Posterior cingulate gyrus (tissue), 11 donors: ENCODE measurements at regions not wholly inside any gene's neighbourhood (a gene's known extent, or its start where the extent isn't known, plus 50 kb on each side); places are given as distances from the start of the nearest gene placed in this dataset.

Source experiments
- DNase-seq, 10 donors: peaks; one replicate each; pipeline versions ENCODE4 v3.0.0 to v3.0.0-alpha.2; 2020 to 2021; ENCODE audit warnings: mixed read lengths in 3 of 10
- intact Hi-C: fragments of 100-400 bp; cut with DNase I; formaldehyde crosslinking; loops from one replicate; pipeline ENCODE4 v1.15.1; 2023

DNA sequence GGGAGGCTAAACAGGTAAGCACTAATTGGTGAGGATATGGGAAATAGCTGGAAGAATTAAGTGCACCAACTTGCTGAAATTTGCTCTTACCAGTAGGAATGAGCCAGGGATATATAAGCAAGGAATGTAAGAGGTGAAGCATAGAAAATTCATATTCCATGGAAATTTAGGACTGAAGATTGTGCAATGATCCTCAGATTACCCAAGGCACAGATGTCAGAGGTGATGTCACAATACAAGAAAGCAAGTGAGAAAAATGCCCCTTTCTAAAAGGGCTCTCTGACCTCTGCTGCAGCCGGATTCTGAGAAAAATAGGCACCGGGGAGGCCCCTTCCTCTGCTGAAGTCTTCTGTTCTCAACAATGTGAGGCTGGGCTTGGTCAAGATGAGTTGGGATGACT lies 112.3 kb upstream of the ZNF678 start:
- intact Hi-C loops = no loop called here
- DNase-seq = no peak

DNA sequence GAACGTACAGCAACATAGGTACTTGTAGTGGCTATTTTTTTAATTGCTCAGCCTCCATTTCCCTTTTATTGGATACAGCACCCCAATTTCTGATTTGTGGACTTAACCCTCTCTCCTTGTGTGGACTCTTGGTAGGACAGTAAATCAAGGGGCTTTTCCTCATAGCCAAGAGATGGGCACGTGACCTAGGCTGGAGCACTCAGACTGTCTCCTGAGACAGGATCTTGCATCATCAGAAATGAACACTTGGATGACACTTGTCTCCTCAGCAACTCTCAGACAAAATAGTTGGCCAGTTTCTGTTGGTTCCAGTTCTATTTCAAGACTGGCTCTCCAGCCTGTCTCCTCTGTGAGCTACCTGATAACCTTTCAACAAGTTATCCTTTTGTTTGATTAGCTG lies 112.9 kb upstream of the ZNF678 start:
- intact Hi-C loops = no loop called here
- DNase-seq = no peak

DNA sequence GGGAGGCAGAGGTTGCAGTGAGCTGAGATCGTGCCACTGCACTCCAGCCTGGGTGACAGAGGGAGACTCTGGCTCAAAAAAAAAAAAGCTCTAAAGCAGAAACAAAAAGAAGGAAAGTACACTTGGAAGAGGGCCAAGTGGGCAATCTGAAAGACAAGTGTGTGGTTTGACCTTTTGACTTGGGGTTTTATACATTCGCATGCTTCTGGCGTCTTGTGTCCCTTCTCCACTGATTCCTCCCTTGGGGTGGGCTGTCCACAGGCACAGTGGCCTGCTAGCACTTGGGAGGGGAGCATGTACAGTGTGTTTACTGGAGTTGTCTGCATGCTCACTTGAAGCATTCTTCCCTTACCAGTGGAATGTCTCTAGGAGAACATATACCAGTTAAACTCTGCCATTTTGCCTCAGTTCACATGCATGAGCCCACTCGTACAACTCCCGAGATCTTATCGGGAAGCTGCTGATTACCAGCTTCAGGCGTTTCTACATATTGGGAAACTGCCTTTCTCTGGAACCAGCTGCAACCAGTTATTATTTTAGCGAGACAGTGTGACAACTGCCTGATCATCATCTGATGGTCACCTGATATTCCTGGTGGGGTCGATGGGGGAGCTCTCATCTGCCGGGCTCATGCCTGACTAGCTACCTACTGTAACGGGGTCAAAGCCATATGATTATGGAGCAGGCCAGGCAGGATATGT lies 113.5 kb upstream of the ZNF678 start:
- no peak for DNase-seq
- intact Hi-C loops = no loop called here

DNA sequence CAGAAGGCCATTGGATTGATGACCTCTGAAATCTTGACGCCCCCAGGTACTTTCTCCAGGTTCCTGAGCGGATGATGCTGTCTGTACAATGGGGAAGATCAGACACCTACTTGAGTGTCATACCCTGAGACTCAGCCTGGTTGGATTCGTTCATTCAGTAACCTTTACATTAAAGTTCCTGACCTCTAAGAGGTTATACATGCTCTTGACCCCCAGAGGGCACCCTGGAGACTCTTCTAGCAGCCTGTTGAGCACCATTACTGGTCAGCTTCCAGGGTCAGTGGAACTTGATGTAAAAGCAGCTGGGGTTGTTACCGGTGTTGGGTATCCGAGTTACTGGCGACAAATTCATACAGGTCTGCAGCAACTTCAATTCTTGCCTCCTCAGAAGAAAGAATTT lies 114.3 kb upstream of the ZNF678 start:
- intact Hi-C loops = no loop called here
- DNase-seq = no peak

DNA sequence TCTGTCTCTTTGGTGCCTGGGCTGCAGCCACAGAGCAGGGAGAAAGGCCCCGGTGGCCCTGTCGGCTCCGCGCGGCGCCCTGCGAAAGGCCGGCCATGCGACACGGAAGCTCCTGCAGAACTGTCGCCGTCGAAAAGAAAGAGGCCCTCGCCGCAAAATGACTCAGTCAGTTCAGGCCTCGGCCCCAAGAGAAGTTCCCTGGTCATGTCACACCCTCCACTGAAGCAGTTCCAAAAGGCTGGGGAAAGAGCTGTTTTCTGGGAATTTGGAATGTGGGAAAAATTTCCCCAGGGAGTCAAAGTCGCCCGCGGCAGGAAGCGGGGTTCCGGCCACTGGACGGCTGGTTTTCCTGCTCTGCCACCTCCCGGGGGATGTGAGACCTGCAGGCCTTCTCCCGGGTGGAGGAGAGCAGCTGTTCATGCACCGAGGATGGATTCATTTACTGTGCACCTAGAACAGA lies 115.8 kb upstream of the ZNF678 start:
- intact Hi-C loops = no loop called here
- DNase-seq = peak in 1 of 10 donors; percentile 84

DNA sequence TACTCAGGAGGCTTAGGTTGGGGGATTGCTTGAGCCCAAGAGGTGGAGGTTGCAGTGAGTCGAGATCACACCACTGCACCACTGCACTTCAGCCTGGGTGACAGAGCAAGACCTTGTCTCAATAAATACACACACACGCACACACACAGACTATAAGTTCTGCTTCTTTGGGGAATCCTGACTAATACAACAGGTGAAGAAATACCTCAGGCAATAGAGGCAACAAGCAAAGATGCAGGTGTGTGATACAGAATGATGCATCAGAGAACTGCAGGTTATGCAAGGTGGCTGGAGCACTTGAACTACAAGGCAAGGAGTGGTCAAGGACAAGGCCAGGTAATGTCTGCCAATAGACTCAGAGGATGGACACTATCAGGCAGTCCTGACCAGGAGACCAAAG lies 117.6 kb upstream of the ZNF678 start:
- intact Hi-C loops = no loop called here
- DNase-seq = no peak

DNA sequence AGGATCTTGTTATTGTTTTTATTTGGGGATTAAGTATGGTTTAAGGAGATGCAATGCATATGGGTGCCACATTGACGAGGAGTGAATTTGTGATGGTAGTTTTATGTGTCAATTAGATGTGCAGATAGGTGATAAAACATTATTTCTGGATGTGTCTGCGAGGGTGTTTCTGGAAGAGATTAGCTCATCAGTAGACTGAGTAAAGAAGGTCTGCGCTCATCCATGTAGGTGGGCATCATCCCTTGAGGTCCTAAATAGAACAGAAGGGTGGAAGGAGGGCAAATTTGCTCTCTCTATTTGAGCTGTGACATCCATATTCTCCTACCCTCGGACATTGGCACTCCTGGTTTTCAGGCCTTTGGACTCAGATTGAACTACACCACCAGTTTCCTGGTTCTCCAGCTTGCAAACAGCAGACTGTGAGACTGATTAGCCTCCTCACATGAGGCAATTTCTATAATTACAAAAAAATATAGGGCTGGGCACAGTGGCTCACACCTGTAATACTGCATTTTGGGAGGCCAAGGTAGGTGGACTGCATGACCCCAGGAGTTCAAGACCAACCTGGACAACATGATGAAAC lies 118.2 kb upstream of the ZNF678 start:
- intact Hi-C loops = no loop called here
- no peak for DNase-seq

DNA sequence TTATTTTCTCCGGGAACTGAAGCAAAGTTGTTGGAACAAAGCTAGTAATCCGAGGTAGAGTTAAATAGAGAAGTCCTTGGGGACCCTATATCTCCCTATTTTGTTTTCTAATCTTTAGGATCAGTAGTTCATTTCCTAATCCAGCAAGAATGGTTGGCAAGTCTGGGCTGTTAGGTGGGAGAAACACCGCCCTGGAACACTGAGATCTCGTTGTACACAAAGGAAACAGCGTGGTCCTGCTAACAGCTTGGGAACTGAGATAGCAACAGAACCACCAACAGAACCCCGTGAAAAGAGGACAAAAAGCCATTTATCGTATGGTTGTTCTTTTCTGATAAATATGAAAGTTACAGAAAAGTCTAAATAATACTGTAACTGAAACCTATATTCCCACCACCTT lies 121.9 kb upstream of the CDC42BPA start:
- no peak for DNase-seq
- intact Hi-C loops = no loop called here

DNA sequence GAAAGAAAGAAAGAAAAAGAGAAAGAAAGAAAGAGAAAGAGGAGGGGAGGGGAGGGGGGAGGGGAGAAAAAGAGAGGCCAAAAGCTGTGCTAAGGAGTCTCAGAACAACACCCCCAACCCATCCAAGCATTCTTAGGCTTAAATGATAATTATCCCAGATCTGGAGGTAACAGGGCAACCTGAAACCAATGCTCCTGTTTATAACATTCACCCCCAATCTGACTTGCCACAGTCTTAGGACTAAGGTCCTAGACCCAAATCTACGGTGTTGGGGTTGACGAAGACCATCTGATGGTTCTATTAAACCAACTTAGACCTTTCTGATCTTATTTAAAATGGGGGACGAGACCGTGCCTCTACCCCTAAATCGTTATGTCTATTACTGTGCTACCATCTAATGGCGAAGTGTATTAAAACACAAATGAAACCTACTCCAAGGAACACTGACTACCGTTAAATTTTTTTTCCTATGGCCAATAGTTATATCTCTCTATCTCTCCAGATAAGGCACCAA lies 119.3 kb upstream of the CDC42BPA start:
- DNase-seq = no peak
- intact Hi-C loops = loop anchor here (2.0 to 5.0 kb wide), 4 partner anchors 203 to 805 kb away; no protein-coding TSS in a partner anchor

DNA sequence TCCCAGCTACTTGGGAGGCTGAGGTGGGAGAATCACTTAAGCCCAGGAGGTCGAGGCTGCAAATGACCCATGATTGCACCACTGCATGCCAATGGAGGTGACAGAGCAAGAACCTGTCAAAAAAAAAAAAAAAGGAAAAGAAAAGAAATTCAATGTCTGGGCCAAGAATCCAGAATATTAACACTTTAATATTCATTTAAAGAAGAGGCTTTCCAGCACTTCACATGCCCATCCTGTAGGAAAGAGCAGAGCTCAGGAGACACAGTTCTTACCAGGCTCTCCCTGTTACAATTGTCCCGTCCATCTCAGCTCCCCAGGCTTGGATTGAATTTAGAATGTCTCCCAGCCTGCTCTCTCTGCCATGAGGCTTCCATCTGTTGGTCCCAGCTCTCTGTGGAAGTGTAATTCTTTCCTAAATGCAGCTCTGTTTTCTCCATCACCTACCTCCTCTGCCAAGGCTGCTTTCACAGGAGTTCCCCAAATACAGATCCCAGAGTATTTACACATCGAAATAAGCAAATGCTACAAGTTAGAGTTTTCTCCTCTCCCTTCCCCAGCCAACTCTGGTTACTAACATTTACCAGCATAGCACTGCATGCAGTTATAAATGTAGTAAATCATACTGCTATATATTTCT lies 116.6 kb upstream of the CDC42BPA start:
- no peak for DNase-seq
- intact Hi-C loops = loop anchor here (5.0 kb wide), 4 partner anchors 118 to 803 kb away; partner anchors contain the start of gene CDC42BPA

DNA sequence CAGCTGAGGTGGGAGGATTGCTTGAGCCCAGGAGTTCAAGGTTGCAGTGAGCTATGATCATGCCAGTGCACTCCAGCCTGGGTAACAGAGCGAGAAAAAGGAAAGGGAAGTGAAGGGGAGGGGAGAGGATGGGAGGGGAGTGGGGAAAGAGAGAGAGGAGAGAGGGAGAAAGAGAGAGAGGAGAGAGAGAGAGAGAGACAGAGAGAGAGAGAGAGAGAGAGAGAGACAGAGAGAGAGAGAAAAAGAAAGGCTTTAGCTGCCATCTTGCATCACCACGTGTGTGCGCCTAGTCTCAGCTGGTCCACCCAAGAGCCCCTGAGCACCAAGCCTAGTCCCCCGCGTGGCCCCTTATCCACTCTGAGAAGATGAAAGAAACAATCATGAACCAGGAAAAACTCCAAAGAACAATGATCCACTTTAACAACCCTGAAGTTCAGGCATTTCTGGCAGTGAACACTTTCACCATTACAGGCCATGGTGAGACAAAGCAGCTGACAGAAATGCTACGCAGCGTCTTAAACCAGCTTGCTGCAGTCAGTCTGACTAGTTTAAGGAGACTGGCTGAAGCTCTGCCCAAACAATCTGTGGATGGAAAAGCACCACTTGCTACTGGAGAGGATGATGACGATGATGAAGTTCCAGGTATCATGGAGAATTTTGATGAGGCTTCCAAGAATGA lies 115.5 kb upstream of the CDC42BPA start:
- intact Hi-C loops = loop anchor here (5.0 kb wide), 1 partner anchor 117 kb away; the partner anchor contains the start of gene CDC42BPA
- DNase-seq = no peak

DNA sequence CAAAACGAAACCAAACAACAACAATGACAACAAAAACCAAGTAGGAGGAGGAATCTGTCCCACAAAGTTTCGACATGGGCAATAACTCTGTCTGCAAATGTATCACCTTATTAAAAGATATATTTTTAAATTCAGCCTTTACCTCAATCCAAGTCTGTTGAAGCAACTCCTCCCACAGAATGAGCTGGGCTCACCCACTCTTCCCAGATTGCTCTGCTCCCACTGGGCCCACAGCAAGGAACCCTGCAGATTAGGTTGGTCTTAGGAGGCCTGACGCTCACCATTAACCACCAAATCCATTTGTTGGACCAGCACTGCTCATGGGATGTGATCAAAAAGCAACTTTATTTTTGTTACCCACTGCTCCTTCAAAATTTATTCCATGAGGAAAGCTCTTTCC lies 114.7 kb upstream of the CDC42BPA start:
- DNase-seq = no peak
- intact Hi-C loops = loop anchor here (5.0 kb wide), 1 partner anchor 116 kb away; the partner anchor contains the start of gene CDC42BPA

DNA sequence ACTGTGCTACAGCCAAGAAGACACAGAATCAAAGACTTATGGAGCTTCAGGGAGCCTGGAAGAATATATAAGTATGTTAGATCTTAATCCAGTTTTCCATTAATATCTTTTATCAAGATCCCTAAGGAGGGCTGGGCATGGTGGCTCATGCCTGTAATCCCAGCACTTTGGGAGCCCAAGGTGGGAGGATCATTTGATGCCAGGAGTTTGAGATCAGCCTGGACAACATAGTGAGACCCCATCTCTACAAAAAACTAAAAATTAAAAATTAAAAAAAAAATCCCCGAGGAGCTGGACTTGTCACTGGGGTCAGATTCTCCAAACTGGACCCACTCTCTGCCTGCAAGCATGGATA lies 113.9 kb upstream of the CDC42BPA start:
- DNase-seq = no peak
- intact Hi-C loops = loop anchor here (5.0 kb wide), 1 partner anchor 115 kb away; the partner anchor contains the start of gene CDC42BPA

DNA sequence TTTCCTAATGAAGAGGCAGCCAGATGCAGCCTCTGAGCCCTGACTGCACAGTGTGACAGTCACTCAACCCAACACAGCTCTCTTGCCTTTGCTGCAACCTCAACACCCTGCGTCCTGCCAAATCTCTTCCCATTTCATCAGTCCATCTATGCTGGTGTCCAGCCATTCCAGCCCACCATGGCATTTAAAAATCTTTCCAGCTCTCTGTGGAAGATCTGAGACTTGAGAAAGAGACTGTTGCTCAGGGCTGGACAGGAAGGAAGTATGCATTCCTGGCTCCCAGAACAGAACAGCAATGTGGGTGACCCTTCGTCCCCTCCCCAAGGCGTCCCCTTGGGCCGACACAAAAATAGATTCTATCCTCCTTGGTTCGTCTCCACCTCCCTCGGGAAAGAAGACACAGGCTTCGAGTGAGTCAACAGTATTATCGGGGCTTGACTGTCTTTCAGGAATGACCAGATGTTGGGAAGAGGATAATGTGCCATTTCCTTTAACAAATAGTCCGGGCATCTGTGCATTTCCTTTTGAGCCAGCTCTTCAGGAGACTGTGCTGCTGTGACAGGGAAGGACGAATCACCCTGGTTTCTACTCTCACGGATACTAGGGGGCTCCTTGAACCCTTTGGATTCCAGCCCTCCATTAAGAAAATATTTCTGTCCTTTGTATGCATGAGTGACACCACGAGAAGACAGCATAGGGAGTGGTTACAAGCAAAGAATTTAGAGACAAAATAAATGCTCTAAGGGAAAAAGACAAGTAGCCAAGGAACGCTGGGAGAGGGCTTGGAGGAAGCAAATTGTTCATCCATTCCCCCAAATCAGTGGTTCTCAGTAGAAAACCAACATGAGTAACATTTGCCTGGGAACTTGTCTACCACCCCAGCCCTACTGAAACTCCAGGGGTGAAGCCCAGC lies 111.4 kb upstream of the CDC42BPA start:
- intact Hi-C loops = loop anchor here (5.0 kb wide), 1 partner anchor 112 kb away; the partner anchor contains the start of gene CDC42BPA
- no peak for DNase-seq

DNA sequence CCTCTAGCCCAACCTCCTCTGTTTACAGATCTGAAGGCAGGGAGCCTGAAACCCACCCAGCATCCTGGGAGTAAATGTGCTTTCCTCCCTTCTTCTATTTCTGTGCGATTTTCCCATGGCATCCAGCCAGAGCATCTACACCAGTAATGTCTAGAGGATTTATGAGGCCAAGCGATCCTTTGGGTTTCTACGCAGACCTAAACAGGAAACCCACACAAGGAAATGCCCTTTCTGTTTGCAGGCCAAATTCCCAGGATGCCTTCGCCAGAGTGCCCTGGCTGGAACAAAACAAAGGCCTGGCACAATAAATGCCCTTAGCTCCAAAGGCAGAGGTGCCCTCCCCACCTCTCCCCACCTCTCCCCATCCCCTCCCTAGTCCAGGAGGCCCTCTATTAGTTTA lies 110.5 kb upstream of the CDC42BPA start:
- intact Hi-C loops = no loop called here
- DNase-seq = no peak

DNA sequence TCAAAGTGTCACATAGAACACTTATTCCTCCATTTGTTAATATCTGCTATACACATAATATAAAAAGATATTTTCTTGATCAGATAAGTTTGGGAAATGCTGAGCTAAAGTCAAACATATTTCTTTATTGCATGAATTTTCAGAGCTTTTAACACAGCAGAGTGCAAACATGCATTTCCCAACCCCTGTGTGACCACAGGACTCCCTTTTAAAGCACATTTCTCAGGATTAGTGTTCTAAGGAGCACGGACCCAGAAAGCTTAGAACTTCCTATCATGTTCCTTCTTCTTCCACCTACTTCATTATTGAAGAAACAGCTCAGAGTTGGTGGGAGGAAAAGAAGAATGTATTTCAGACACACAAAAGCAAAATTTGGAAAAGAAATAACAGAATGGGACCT lies 109.1 kb upstream of the CDC42BPA start:
- DNase-seq = no peak
- intact Hi-C loops = no loop called here

DNA sequence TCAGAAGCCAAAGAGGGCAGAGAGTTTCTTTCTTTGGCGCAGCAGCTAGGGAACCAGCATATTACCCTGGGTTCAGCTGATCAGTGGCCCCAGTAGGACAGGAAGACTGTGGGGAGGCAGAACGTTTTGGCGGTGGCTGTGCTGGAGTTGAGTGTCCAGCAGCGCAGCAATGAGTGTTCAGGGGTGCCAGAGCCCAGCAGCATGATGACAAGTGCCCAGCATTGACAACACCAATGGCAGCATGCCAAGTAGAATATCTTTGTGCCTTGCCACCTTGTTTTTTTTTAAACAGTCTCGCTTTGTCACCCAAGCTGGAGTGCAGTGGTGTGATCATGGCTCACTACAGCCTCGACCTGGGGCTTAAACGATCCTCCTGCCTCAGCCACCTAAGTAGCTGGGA lies 106.7 kb upstream of the CDC42BPA start:
- intact Hi-C loops = no loop called here
- DNase-seq = peak in 1 of 10 donors; percentile 74

DNA sequence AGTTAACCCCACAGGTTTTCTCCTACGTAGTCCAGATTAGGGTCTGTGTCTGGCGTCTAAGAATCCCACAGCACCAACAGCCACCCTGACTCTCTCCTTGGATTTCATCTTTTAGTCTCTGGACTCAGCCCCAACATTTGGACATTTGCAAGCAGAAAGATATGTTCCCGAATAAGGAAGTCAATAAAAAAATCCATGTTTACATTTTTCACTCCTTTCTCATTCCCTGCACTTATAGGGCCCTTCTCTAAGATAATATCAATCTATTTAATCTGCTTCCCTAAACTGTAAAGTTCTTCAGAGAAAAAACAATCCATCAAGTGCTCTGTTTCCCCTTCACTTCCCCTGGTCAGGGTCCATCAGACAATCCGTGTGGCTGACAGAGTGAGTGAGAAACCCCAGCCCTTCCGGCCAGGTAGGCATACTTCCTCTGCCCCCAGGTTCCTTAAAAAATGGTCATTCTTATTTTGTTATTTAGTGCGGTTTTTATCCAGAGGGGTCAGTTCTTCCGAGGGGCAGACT lies 105.9 kb upstream of the CDC42BPA start:
- DNase-seq = no peak
- intact Hi-C loops = no loop called here

DNA sequence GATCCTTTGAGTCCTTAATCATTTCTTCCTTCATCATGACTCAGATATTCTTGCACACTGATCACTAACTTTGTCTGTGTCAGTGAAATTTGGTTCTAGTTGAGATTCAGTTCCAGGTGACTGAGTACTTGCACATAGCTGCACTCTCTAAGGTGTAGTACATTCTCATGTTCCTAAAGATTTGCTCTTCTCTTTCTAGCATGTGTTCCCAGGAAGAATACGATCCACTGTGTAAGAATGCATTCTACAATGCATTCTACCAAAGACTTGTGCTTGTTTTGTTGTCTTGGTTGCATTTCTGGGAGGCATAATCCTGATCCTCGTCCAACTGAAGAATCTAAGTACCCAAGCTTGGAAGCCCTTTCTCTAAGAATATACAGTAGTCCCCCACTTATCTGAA lies 104.3 kb upstream of the CDC42BPA start:
- intact Hi-C loops = no loop called here
- DNase-seq = no peak

DNA sequence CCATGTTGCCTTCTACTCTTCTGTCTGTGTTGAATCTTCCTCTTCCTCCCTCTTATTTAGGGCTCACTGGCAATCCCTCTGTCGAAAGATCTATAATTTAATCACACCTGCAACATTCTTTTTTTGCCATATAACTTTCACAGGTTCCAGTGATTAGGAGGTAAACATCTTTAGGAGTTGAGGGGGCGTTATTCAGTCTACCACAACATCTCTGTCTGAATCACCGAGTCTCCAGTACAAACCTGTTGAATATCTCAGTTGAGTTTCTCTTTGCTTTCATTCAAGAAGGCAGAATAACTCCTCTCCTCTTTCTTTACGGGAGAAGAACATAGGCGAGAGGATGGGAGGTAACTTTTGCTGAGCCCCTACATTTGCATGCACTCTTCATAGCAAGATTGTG lies 101.9 kb upstream of the CDC42BPA start:
- no peak for DNase-seq
- intact Hi-C loops = no loop called here
